ENCODE measurements at regions not wholly inside any gene's neighbourhood (a gene's known extent, or its start where the extent isn't known, plus 50 kb on each side); places are given as distances from the start of the nearest gene placed in this dataset.

DNA sequence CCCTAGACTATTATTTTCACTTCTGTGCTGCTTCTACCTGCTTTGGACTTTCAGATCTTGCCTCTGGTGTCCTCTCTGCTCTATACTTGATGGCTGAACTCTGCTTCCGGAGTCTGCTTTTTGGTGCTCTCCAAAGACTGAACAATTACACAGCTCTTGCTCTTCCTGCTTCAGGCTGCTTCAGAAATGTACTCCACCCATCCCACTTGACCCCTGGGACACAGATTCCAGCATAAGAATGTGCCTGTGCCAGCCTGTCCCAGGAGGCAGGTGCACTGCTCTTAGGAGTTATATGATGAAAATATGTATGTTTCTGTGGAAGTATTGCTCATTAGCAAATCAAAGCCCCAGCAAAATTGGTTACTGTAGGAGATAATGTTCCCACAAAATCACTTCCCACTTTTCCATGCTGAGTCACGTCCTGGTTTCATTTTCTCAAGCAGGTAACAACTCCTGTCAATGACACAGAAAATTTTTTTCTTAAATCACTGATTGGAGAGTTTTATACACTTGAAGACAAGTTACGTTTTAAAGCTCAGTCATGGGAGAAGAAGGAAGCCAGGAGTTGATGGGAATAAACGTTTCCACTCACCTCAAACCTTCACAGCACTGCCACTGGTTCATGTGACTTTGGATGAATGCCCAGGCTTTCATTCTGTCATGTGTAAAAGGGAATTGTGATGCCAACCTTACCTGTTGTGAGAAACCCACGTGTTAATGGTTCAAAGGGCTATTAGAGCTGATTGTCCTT lies 239.4 kb upstream of the ZPLD1 start:
- TF ChIP-seq, protein P1, sequence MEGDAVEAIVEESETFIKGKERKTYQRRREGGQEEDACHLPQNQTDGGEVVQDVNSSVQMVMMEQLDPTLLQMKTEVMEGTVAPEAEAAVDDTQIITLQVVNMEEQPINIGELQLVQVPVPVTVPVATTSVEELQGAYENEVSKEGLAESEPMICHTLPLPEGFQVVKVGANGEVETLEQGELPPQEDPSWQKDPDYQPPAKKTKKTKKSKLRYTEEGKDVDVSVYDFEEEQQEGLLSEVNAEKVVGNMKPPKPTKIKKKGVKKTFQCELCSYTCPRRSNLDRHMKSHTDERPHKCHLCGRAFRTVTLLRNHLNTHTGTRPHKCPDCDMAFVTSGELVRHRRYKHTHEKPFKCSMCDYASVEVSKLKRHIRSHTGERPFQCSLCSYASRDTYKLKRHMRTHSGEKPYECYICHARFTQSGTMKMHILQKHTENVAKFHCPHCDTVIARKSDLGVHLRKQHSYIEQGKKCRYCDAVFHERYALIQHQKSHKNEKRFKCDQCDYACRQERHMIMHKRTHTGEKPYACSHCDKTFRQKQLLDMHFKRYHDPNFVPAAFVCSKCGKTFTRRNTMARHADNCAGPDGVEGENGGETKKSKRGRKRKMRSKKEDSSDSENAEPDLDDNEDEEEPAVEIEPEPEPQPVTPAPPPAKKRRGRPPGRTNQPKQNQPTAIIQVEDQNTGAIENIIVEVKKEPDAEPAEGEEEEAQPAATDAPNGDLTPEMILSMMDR (conservative IDR thresholded peaks at IDR 0.05; ENCODE audit: low read length) = no peak
- TF ChIP-seq EZH2phosphoT487 (IDR thresholded peaks at IDR 0.05; ENCODE audit: borderline replicate concordance) = no peak

All from Loucy (cell line).